HUES64 (cell line): ENCODE measurements at regions not wholly inside any gene's neighbourhood (a gene's known extent, or its start where the extent isn't known, plus 50 kb on each side); places are given as distances from the start of the nearest gene placed in this dataset.

Experiments
- H3K27ac ChIP-seq: 2 replicates; pipeline ENCODE4 v1.7.0; 2013; ENCODE audit warnings: low read depth, low read length, inconsistent platforms
- H3K27me3 ChIP-seq: 2 replicates; pipeline ENCODE4 v1.6.1; 2013; ENCODE audit warnings: mild to moderate bottlenecking, low read length; ENCODE audit not compliant: insufficient read depth
- H3K36me3 ChIP-seq: 2 replicates; pipeline ENCODE4 v1.6.1; 2013; ENCODE audit warnings: mild to moderate bottlenecking, low read length; ENCODE audit not compliant: insufficient read depth
- H3K4me1 ChIP-seq: 2 replicates; pipeline ENCODE4 v1.6.1; 2013; ENCODE audit warnings: mild to moderate bottlenecking, low read length, moderate library complexity; ENCODE audit not compliant: insufficient read depth
- H3K4me3 ChIP-seq: 2 replicates; pipeline ENCODE4 v1.5.1; 2013; ENCODE audit warnings: mild to moderate bottlenecking, low read length, moderate library complexity
- H3K9ac ChIP-seq: 2 replicates; pipeline ENCODE4 v1.6.1; 2013; ENCODE audit warnings: mild to moderate bottlenecking, low read depth, low read length
- H3K9me3 ChIP-seq: 2 replicates; pipeline ENCODE4 v1.6.1; 2013; ENCODE audit warnings: low read depth, low read length; ENCODE audit not compliant: insufficient read depth
- WGBS: fragments of 150-250, 120-280 bp; methylation state at CpG from one replicate; pipeline ENCODE4 v1.1.7; 2013; ENCODE audit warnings: missing lambda C conversion rate; 5-methylcytosine and 5-hydroxymethylcytosine counted together

DNA sequence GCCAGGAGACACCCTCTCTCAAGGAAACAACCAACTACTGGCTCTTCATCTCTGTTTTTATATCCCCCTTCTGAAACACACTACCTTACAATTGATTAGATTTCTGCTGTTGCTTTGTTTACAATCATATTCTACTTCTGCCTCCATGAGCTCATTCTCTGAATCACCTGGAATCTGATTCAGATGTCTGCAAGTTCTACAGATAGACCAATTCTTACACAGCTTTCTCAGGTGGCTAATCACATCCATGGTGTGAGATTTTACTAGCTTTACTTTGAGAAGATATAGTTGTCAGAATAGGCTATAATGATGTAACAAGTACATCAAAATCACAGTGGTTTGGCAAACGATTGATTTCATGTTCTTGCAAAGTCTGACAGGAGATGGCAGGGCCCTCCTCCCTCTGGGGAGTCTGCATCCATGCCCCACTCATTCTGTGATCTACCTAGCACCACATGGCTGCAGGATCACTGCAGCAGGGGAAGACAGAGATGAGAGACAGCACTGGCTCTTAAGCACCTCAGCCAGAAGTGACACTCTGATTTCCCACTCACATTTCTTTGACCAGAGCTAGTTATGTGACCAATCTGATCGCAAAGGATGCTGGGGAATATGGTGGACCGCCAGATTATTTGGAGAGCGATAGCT is 243.7 kb downstream of the FOXO1 start:
- Histone ChIP-seq H3K36me3 (no peaks in the 10 kb centered on the region), H3K27ac (no peak overlapping the region), H3K9me3 (no peaks in the 10 kb centered on the region), H3K4me1 (no peaks in the 10 kb centered on the region), H3K27me3 (no peaks in the 10 kb centered on the region), H3K4me3 (no peak overlapping the region), H3K9ac (no peak overlapping the region)
- 91% methylated on average over 4 of the region's 4 CpGs for WGBS

DNA sequence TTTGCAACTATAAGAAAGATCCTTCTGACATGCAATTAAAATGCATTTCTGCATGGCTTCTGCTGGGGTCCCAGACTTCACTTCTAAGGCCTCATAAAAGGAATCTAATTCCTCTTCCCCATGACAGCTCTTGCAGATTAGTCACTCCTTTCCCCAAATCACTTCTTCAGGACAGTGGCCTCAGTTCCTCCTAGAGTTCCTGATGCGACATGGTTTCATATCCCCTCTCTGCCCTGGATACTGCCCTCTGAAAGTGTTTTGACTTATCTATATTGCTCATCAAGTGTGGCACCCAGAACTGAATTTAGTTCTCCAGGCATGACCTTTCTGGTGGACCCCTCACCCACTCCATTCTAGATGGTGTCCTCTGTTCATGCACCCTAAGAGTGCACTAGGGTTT is 238.1 kb downstream of the FOXO1 start:
- Histone ChIP-seq H3K36me3 (no peaks in the 10 kb centered on the region), H3K27me3 (no peaks in the 10 kb centered on the region), H3K4me1 (peaks cover 6% of the 10 kb centered on the region; the same call in 1 of the 2 replicates), H3K9me3 (no peaks in the 10 kb centered on the region), H3K27ac (no peak overlapping the region), H3K9ac (no peak overlapping the region), H3K4me3 (no peak overlapping the region)
- WGBS, result 90% methylated on average over 1 of the region's 1 CpG

DNA sequence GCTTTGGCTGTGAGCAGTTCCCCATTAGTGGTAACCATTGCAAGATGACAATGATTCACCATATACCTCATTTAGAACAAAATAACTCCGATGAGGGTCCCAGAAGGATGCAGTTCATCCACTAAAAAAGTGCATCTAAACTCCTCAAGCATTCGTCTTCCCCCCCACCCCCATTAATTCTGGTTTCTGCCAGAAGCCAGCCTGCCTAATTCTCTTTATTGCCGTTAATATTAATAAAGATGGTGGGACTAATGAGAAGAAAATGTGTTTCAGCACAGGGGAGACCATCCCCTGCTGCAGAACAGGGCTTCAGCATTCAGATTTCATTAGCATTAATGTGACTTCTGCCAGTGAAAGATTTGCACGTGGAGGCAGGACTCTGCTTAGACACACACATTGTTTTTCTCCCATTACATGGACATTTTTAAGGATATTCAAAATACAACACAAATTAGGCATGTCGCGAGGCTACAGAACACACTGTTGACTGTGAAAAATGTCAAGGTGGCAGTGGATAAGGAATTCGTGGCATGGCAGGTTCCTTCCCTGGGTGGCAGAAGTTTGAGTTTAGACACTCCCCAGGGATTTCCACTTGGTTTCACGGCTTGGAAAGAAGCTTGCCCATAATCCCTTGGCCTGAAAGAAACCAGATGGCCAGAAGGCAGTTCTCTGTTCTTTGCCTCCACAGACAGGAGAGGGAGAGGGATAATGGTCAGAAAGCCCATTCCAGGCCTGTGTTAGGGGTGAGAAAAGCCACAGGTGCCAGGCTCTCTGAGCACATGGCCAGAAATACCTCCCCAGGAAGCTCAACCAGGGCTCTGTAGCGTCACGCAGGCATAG is 236.5 kb downstream of the FOXO1 start:
- H3K9ac ChIP-seq, result no peak overlapping the region
- 88% methylated on average over 10 of the region's 10 CpGs for WGBS
- H3K4me3 ChIP-seq, result no peak overlapping the region
- H3K36me3 ChIP-seq, result no peaks in the 10 kb centered on the region
- H3K9me3 ChIP-seq, result 0 out of 2 replicates have a peak, but pooled peaks cover 2% of the 10 kb centered on the region
- H3K27ac ChIP-seq, result no peak overlapping the region
- H3K27me3 ChIP-seq, result no peaks in the 10 kb centered on the region
- H3K4me1 ChIP-seq, result peaks cover 6% of the 10 kb centered on the region; the same call in 1 of the 2 replicates

DNA sequence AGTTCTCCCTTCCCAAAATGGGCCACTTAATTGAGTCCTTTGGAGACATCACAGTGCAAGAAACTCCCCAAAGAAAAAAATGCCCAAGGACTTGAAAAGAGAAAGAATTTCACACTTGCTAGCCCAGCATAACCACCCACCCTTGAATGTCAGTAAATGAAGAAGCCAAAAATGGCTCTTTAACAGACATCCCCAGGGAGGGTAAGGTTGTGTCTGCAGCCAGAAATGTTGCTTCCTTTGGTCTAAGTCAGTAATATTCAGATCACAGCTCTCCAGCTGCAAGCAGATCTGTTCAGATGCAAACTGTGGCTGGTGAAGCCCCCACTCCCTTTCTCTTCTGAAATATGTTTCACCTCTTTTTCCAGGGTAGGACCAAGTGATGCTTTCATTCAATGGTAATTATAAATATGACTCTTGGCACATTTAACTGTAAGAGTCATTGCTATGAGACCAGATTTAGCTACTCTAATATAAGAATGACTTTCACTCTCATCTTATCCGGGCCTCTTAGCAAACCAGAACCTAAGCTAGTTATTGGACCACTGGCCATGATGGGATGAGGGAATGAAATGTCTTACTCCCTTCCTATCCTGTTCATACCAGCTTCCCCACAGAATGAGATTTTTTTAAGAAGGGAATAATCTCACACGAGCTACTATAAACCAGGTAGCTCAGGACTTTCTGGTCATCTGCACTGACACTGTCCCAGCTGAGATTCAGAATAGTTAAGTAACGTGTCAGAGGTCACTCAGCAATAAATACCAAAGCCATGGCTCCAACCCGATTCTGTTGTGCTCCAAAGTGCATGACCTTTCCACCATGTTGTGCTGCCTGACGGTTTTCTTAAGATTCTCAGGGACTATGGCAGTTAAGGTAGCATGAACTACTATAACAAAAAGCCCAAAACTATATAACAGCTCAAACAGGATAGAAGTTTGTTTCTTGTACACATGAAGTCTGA is 234.1 kb downstream of the FOXO1 start:
- Histone ChIP-seq H3K27me3 (no peaks in the 10 kb centered on the region), H3K9ac (no peak overlapping the region), H3K36me3 (no peaks in the 10 kb centered on the region), H3K9me3 (0 out of 2 replicates have a peak, but pooled peaks cover 2% of the 10 kb centered on the region), H3K4me1 (peaks cover 6% of the 10 kb centered on the region; the same call in 1 of the 2 replicates), H3K4me3 (no peak overlapping the region), H3K27ac (no peak overlapping the region)
- 87% methylated on average over 4 of the region's 5 CpGs for WGBS

DNA sequence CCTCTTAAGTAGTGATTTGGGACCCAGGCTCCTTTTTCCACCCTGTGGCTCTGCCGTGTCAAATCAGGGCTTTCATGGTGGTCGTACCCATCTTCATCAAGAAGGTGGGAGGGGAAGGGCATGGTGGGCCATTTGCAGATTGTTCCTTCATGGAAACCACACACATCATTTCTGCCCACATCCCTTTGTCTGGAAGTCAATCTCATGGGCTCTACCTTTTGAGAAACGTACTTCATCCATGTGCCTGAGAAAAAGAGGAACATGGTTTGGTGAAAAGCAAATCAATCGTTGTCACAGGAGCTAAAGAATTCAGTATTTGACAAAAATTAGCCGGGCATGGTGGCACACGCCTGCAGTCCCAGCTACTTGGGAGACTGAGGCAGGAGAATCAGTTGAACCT is 233.4 kb downstream of the FOXO1 start:
- Histone ChIP-seq H3K4me3 (no peak overlapping the region), H3K36me3 (no peaks in the 10 kb centered on the region), H3K27ac (no peak overlapping the region), H3K27me3 (no peaks in the 10 kb centered on the region), H3K4me1 (peaks cover 6% of the 10 kb centered on the region; the same call in 1 of the 2 replicates), H3K9ac (no peak overlapping the region), H3K9me3 (0 out of 2 replicates have a peak, but pooled peaks cover 2% of the 10 kb centered on the region)
- 83% methylated on average over 6 of the region's 6 CpGs for WGBS

DNA sequence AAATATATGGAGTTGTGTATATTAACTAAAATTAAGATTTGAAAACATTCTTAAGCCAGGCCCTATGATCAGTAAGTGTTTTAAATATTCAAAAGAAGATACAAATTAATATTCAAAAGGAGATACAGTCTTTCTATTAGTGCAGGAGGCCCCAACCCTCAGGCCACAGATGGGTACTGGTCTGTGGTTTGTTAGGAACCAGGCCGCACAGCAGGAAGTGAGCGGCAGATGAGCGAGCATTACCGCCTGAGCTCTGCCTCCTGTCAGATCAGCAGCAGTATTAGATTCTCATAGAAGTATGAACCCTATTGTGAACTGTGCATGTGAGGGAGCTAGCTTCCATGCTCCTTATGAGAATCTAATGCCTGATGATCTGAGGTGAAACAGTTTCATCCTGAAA is 232.9 kb downstream of the FOXO1 start:
- H3K9ac ChIP-seq, result no peak overlapping the region
- H3K4me3 ChIP-seq, result no peak overlapping the region
- H3K9me3 ChIP-seq, result 0 out of 2 replicates have a peak, but pooled peaks cover 2% of the 10 kb centered on the region
- H3K4me1 ChIP-seq, result peaks cover 6% of the 10 kb centered on the region; the same call in 1 of the 2 replicates
- 95% methylated on average over 4 of the region's 4 CpGs for WGBS
- no peak overlapping the region for H3K27ac ChIP-seq
- no peaks in the 10 kb centered on the region for H3K36me3 ChIP-seq
- H3K27me3 ChIP-seq, result no peaks in the 10 kb centered on the region

DNA sequence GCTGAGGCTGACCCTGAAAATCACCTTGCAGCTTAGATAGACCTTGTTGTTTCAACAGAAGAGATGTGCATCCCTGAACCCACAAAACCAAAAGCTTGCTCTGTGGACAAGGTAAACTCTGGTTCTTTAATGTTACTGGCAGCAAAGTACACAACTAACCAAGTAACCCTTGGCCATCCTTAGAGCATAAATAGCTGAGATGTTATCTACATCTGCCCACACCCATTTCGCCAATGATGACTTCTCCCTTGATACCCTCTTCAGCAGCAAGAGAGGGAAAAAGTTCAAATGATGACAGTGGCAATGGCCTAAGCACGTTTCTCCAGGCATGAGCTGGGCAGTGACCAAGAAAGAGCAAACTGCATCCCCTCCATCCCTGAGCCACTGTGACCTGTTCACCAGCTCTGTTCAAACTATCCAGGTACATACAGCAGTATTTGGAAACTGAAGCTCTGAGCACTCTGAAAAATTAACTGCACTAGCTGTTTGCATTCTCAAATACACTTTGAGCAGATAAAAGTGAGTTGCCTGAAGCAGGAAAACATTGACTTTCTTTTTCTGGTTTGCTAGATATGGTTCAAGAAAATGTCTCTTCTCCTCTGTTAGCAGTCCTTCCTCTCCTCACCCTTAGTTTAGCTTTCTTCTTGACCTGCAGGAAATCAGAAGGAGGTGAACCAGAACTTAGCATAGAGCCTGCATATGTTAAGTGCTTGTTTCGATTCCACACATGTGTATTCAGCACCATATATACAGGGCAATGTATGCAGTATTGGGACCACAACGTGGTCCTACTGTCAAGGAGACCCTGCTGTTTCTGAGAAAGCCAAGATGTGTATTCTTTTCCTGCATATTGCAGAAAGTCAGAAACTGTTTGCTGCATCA is 231.7 kb downstream of the FOXO1 start:
- Histone ChIP-seq H3K9me3 (0 out of 2 replicates have a peak, but pooled peaks cover 4% of the 10 kb centered on the region), H3K36me3 (no peaks in the 10 kb centered on the region), H3K27ac (no peak overlapping the region), H3K4me1 (peaks cover 6% of the 10 kb centered on the region; the same call in 1 of the 2 replicates), H3K4me3 (no peak overlapping the region), H3K9ac (no peak overlapping the region), H3K27me3 (no peaks in the 10 kb centered on the region)
- 85% methylated on average over 4 of the region's 4 CpGs for WGBS

DNA sequence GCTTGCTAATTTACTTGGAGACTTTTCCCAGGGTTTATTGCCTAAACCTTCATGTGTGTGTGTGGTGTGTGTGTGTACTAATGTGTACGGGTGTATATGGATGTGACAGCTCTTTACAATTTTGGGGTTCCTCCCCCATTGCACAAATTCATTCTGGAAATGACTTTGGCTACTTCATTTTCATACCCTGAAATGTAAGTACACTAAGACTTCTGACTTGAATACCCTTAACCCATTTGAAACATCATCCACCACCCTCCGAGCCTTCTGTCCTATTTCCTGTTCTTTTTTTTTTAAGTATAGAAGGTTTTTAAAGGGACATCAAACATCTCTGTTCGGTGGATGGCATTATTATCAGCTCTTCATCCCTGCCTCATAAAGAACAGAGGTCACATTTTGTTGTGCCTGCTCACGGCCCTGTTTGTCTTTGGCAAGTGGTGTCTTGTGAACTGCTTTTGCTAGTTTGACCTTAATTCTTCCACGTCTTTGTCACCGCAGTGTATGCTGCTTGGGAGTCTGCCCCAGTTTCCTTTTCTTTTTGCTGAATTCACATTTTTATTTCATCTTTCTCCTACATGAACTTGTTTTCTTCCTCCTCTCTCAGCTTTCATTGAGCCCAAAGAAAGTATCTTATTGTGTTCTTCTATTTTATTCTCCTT is 228.3 kb downstream of the FOXO1 start:
- 97% methylated on average over 5 of the region's 6 CpGs for WGBS

DNA sequence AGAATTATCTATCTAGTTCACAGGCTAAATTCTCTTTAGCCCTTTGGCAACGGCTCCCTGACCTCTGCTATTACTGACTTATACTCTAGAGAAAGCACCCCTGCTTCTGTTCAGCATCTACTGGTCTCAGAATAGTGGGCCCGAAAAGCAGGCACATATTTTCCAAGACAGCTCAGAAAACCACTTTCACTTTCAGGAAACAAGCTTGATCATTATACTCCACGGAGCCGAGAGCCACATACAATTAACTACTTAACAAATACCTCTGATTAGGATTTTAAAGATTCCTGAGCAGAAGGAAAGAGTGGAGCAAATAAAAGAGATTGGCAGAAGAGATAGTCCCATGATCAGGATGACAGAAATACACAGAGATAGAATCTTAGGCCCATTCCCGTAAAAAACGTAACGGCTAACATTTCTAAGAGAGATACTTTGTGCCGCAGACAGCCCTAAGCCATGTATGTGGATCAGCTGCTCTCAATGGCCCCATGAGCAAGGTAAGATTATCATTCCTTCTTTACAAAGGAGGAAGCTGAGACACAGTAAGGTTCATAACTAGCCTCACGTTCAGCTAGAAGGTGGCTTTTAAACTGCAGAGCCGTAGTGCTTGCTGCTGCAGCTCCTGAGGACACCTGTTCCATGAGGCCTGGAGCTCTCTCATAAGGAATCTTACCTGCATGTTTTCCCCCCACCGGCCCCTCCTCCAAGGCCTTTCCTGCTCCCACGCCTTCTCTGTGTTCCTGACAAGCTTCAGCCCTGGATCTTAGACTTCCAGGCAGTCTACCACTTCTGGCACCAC is 227.2 kb downstream of the FOXO1 start:
- H3K36me3 ChIP-seq, result no peaks in the 10 kb centered on the region
- H3K9ac ChIP-seq, result no peak overlapping the region
- H3K27me3 ChIP-seq, result no peaks in the 10 kb centered on the region
- no peaks in the 10 kb centered on the region for H3K4me1 ChIP-seq
- H3K9me3 ChIP-seq, result 0 out of 2 replicates have a peak, but pooled peaks cover 5% of the 10 kb centered on the region
- H3K4me3 ChIP-seq, result no peak overlapping the region
- H3K27ac ChIP-seq, result no peak overlapping the region
- 93% methylated on average over 12 of the region's 12 CpGs for WGBS

More for the DNA sequence above, 228.3 kb downstream of the FOXO1 start:
- H3K27ac ChIP-seq, result no peak overlapping the region
- H3K36me3 ChIP-seq, result no peaks in the 10 kb centered on the region
- H3K4me1 ChIP-seq, result no peaks in the 10 kb centered on the region
- H3K9ac ChIP-seq, result no peak overlapping the region
- no peaks in the 10 kb centered on the region for H3K27me3 ChIP-seq
- H3K9me3 ChIP-seq, result 0 out of 2 replicates have a peak, but pooled peaks cover 7% of the 10 kb centered on the region
- no peak overlapping the region for H3K4me3 ChIP-seq
